Calu3 (cell line): ENCODE measurements at regions not wholly inside any gene's neighbourhood (a gene's known extent, or its start where the extent isn't known, plus 50 kb on each side); places are given as distances from the start of the nearest gene placed in this dataset.

ENCODE experiments used
- BruUV-seq: library from RNA; stranded (reverse); fragments of 400-500 nt; replicated peaks from 2 replicates; lab custom pipeline; 2021; lab: Mats Ljungman, UMichigan
- CTCF ChIA-PET: fragments of 300-600 bp; sonication (Branson Sonifier 250); formaldehyde crosslinking; loops from one replicate; lab custom pipeline; 2022; ENCODE audit warnings: antibody characterized with exemption; lab: Charles Lee
- DNase-seq: peaks from one replicate; pipeline ENCODE4 v3.0.0; 2022
- H3K27ac Mint-ChIP-seq: one replicate; pipeline ENCODE4 v1.8.0; 2022; ENCODE audit warnings: mixed read lengths; ENCODE audit not compliant: unreplicated experiment
- H3K27me3 Mint-ChIP-seq: one replicate; pipeline ENCODE4 v1.8.0; 2022; ENCODE audit warnings: mixed read lengths; ENCODE audit not compliant: unreplicated experiment
- H3K36me3 Mint-ChIP-seq: one replicate; pipeline ENCODE4 v1.8.0; 2022; ENCODE audit warnings: mild to moderate bottlenecking, moderate library complexity, mixed read lengths; ENCODE audit not compliant: insufficient read depth, unreplicated experiment
- H3K4me1 Mint-ChIP-seq: one replicate; pipeline ENCODE4 v1.8.0; 2022; ENCODE audit warnings: mild to moderate bottlenecking, low read depth, mixed read lengths; ENCODE audit not compliant: unreplicated experiment
- H3K4me3 Mint-ChIP-seq: one replicate; pipeline ENCODE4 v1.8.0; 2022; ENCODE audit warnings: mild to moderate bottlenecking, low read depth, moderate library complexity, mixed read lengths; ENCODE audit not compliant: unreplicated experiment
- H3K9me3 Mint-ChIP-seq: one replicate; pipeline ENCODE4 v1.8.0; 2022; ENCODE audit warnings: low read depth, mixed read lengths; ENCODE audit not compliant: unreplicated experiment
- CTCF ChIP-seq: fragments of 200-600 bp; IDR thresholded peaks from one replicate; pipeline ENCODE4 v1.8.0; 2022; ENCODE audit warnings: antibody characterized with exemption; ENCODE audit not compliant: unreplicated experiment
- intact Hi-C: fragments of 100-400 bp; cut with micrococcal nuclease; formaldehyde crosslinking; loops from one replicate; pipeline ENCODE4 v1.10.0; 2022; ENCODE audit not compliant: unreplicated experiment

- DNase-seq, result no peak
- Mint-ChIP-seq H3K4me1 (no peaks in the 10 kb centered on the region), H3K36me3 (no peaks in the 10 kb centered on the region), H3K27me3 (no peaks in the 10 kb centered on the region), H3K4me3 (no peak overlapping the region), H3K27ac (no peak overlapping the region), H3K9me3 (peaks cover 5% of the 10 kb centered on the region)
- no TSS peak for BruUV-seq
- no peak for TF ChIP-seq CTCF
- intact Hi-C loops, result no loop called here
- CTCF ChIA-PET, result no interaction called here
Measured at GRCh38 chr3:96711816-96712215, 102.6 kb upstream of the EPHA6 start.

- no peak for DNase-seq
- no peak overlapping the region for H3K27ac Mint-ChIP-seq
- no peaks in the 10 kb centered on the region for H3K27me3 Mint-ChIP-seq
- no TSS peak for BruUV-seq
- intact Hi-C loops, result no loop called here
- no peaks in the 10 kb centered on the region for H3K4me1 Mint-ChIP-seq
- H3K4me3 Mint-ChIP-seq, result no peak overlapping the region
- H3K9me3 Mint-ChIP-seq, result peaks cover 5% of the 10 kb centered on the region
- TF ChIP-seq CTCF, result no peak
- H3K36me3 Mint-ChIP-seq, result no peaks in the 10 kb centered on the region
- CTCF ChIA-PET, result no interaction called here
Measured at GRCh38 chr3:96712792-96713191, 101.6 kb upstream of the EPHA6 start.

DNA sequence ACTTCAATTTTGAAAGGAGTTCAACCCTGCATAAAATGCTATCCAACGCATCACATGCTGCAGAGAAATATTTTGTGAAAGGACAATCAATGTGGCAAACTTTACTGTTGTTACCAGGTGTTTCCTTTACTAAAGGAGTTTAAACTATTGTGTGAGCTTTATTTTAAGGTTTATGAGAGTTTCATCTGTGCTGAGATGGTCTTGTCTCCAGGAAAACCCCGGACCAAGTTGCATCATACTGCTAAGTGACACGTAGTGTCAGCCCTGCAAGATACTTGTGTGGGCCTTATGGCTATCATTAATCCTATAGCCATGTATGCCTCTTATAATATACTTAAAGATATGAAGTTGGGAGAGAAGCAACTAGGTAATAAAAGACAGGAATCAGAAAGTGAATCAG, 94.5 kb upstream of the EPHA6 start:
- intact Hi-C loops, result no loop called here
- H3K4me3 Mint-ChIP-seq, result no peak overlapping the region
- H3K36me3 Mint-ChIP-seq, result no peaks in the 10 kb centered on the region
- CTCF ChIA-PET, result no interaction called here
- no peak for TF ChIP-seq CTCF
- DNase-seq, result no peak
- H3K27me3 Mint-ChIP-seq, result no peaks in the 10 kb centered on the region
- H3K4me1 Mint-ChIP-seq, result no peaks in the 10 kb centered on the region
- H3K9me3 Mint-ChIP-seq, result peaks cover 3% of the 10 kb centered on the region
- BruUV-seq, result no TSS peak
- H3K27ac Mint-ChIP-seq, result no peak overlapping the region

DNA sequence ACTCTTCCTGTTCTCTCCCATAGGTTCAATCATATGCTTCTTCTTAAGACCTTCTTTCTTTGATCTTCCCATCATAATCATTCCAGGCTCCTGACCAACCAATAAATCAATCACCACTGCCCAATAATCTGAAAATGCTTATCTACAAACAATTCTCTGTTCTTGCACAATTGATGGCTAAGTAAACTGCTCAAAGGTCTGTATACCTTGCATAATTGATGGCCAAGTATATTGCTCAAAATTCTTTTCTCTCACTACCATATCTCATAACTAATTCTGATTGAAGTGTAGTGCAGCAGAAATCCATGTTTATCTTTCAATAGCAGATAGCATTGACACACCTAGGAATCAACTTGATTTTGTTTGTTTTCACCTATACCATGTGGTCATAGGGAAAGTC, 83.4 kb upstream of the EPHA6 start:
- Mint-ChIP-seq H3K27ac (no peak overlapping the region), H3K36me3 (no peaks in the 10 kb centered on the region), H3K4me1 (no peaks in the 10 kb centered on the region), H3K9me3 (peaks cover 2% of the 10 kb centered on the region), H3K27me3 (no peaks in the 10 kb centered on the region), H3K4me3 (no peak overlapping the region)
- TF ChIP-seq CTCF, result no peak
- CTCF ChIA-PET, result no interaction called here
- no TSS peak for BruUV-seq
- DNase-seq, result no peak
- intact Hi-C loops, result no loop called here
